HG03175 (cell line): ENCODE measurements at regions not wholly inside any gene's neighbourhood (a gene's known extent, or its start where the extent isn't known, plus 50 kb on each side); places are given as distances from the start of the nearest gene placed in this dataset.

Experiments used
- ATAC-seq: cut with Tn5 transposase; IDR thresholded peaks from one replicate; pipeline ENCODE4 v1.9.1; 2021; ENCODE audit warnings: mild to moderate bottlenecking, moderate library complexity; ENCODE audit not compliant: unreplicated experiment

DNA sequence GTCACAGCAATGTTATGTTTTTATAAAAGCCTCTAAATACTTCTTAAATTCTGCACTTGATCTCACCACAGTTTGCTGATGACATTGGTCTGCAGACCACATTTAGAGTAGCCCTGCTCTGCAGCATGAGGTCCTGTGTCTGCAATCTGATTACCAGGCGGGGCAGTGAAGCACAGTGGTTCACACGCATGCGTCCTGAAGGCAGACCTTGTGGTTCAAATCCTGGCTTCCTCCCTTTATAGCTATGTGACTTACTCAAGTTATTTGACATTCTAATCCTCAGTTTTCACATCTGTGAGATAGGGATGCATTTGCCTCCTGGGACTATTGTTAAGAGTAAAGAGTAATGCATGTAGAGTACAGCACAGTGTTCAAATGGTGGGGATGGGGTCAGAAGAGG, 50.3 kb downstream of the BMAL2 start:
- ATAC-seq, result no peak

DNA sequence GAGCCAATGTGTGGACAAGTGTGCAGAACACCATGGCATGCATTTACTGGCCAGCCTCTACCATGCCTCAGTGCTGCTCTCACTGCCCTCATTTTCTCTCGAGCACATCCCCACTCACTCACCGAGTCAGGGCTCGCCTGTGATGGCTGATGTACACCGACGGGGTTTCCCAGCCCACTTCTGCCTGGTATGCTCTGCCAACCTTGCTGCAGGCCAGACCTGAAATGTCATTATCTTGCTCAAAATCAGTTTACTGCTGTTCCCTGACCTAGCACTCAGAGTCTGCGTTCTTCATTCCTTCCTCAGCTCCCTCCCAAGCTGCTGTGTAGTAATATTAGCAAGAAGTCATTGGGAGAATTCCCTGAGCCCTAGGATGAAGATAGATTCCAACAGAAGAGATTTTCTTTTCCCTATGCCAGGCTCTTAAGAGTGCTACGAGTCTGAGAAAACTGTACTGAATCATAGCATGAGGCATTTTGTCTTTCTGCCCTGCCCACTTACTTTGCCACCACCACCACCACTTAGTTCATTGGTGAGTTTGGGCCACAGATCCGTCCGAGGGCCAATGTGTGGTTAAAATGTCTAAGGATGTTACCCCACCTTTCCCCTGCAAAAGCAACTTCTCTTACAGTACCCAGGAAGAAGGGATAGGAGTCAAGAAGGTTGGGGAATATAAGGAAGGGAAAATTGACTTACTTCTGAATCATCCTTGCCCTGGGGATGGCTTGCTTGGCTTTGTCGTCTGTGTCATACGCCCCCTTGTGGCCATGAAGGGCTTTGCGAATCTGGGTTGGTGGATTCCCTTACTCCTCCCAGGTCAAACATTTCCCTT, 51.0 kb downstream of the BMAL2 start:
- peak; percentile 71 for ATAC-seq

DNA sequence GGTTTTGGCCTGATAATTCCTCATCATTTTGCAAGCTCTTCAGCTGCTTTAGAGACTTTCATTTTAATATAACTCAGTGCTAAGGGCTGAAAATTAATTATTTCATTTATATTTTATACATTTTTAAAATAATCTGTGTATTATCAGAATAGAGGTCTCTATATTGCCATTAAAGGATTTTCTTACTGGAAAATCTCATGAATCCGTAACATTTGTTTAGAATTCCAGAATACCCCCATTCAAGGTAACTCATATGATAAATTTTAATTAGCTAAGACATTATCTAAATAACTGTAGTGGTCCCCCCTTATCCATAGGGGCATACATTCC, 51.6 kb downstream of the BMAL2 start:
- ATAC-seq, result no peak

DNA sequence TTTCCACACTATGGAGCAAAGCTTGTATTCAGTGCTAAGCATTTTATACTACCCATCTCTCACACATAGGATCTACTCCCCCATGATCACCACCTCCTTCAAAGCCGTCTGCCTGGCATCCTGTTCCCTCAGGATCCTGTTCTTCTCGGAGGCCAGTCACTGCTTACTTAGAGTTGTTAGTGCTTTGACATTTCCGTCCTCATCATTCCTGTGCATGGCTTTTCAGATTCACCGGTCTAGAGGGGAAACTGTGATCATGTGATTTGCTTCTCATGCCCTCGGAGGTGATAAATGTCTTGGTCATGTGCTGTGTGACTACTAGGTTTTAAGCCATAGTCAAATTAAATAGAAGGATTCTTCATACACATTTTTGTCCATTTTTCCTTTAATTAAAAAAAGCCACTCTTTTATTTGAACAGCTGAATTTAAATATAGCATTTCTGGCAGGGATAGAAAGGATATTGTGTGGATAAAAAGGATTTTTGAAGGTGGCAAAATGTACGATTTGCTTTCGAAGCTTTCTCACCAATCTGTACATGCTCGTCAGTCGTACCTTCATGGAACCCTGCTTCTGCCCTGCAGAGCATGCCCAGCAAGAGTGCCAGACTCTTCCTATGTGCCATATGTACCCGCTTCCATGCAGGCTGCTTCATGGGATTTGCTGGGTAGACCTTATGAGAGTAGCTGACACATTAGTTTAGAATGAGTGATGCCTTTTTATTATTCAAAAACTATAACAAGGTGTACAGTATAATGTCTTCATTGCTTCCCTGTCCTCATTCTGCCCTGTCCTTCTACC, 53.3 kb downstream of the BMAL2 start:
- ATAC-seq, result no peak

DNA sequence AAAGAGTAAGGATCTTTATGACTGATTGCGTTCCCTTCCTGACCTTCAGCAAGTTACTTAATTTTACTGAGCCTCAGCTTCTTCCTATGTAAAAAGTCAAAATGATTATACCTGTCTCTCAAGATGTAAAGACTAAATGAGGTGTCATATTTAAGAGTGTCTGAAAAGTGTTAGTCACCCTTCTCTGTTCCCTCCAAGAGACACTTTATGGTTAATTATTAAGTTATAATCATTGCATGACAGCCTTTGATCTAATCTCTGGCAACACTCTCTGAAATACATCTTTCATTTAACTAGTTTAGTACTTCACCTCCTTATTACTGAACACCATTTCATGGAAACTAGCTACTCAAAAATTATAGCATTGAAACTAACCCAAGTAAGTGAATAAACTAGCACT, 54.8 kb downstream of the BMAL2 start:
- no peak for ATAC-seq

DNA sequence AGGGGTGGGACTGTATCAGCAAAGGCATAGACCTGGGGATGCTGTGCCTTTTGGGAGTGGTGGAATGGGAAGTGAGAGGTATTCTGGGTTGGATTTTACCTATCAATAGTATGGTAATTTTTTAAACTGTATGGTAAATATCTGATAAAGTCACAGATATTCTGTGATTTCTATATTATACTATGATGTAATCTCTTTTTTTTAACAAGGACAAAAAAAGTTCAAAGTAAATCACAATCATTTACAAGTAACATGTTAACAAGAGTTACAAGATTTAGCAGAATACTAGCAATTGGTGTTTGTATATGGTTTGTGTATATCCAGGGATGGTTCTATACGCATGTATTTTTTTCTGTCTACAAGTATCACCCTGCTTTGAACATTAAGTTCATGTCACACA, 56.0 kb downstream of the BMAL2 start:
- no peak for ATAC-seq

DNA sequence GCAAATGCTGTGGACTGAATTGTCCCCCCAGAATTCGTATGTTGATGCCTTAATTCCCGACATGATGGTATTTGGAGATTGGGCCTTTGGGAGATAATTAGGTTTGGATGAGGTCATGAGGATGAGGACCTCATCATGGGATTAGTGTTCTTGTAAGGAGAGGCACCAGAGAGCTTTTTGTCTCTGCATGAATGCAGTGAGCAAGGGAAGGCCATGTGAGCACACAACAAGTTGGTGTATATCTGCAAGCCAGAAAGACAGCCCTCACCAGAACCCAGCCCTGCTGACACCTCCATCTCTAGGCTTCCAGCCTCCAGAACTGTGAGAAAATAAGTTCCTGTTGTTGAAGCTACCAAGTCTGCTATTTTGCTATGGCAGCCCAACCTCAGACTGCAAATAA, 51.9 kb upstream of the SMCO2 start:
- no peak for ATAC-seq

DNA sequence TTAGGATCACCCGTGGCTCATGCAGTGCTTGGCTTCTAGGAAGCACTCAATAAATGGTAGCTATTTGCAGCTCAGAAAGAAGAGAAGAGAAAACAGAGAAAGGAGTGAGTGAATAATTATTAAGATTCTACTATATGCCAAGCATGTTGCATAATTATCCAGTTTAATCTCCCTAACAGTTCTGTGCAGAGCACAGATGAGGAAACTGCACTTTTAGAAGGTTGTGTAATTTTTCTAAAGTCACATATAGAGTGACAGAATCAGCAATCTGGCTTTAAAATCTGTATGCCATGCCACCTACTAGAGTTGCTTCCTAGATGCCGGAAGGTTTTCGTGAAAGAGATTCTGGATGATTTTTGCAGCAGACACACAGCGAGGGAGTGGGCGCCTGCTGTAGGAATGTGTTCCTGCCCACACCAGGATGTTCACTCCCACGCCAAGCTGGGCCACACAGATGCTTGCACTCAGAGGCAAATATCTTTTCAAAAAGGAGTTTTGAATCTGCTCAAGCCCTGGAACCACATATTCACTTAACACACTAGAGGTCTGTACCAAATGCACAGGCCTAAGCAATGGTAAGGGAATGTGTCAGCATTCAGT, 50.2 kb upstream of the SMCO2 start:
- no peak for ATAC-seq
